GM19324 (cell line): ENCODE measurements at regions not wholly inside any gene's neighbourhood (a gene's known extent, or its start where the extent isn't known, plus 50 kb on each side); places are given as distances from the start of the nearest gene placed in this dataset.
"Not testable (repeated sequence)": the region's sequence is repeated elsewhere in the genome, so short reads cannot be mapped to it uniquely, and the experiment has no call there.

ENCODE experiments used
- ATAC-seq: cut with Tn5 transposase; IDR thresholded peaks from one replicate; pipeline ENCODE4 v1.9.1; 2021; ENCODE audit warnings: mild to moderate bottlenecking, moderate library complexity; ENCODE audit not compliant: unreplicated experiment, low FRiP score

GRCh38 chr5:166602271-166602670 is 1689.2 kb upstream of the WWC1 start:
- no peak for ATAC-seq

DNA sequence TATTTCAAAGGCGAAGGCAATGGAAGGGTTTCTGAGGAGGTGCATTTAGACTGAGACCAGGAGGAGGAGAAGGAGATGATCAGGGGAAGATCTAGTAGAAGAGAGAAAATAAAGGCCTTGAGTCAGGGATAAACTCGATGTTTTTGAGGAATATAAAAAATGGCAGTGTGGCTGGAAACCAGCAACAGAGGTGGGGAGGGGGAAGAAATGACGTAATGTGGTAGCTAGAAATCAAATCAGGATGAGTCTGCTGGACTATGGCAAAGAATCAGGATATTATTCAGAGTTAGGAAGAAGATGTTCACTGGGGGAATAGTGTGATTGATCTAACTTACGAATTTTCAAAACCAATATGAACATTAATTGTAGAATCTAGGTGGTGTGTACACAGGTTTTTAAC is 1673.9 kb upstream of the WWC1 start:
- ATAC-seq = no peak

DNA sequence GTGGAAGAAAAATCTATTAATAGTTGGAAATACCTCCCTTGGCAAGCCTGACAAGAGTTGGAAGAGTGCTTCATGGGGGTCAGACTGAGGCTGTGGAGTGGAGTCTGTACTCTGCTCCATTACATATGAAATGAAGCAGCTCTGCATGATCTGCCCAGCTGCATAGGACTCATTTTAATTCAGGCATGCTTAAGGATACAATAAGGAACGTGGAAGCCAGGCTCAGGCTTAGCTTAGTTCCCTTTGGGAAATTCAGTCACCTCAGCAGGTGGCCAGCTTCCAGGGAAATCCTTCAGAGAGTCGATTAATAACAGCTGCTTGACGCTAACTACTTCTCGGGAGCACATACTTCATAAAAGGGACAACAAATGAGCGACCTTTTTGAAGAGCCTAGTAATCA is 1672.9 kb upstream of the WWC1 start:
- no peak for ATAC-seq

DNA sequence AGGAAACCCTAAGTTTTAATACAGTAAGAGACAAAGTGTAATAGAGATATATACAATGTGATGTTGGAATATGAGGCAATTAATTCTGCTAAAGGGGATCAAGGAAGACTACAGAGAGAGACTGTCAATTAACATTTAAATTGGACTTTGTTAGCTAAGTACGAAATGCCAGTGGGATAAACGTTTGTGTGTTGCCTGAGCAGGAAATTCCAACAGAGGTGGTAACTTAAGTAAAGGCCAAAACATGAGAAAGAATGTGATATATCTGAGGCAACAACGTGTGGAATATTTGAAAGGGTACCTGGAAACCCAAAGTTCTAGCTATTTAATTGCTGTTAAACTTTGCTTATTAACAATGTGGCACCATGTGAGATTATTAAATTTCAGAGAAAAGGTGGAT is 1666.9 kb upstream of the WWC1 start:
- no peak for ATAC-seq

DNA sequence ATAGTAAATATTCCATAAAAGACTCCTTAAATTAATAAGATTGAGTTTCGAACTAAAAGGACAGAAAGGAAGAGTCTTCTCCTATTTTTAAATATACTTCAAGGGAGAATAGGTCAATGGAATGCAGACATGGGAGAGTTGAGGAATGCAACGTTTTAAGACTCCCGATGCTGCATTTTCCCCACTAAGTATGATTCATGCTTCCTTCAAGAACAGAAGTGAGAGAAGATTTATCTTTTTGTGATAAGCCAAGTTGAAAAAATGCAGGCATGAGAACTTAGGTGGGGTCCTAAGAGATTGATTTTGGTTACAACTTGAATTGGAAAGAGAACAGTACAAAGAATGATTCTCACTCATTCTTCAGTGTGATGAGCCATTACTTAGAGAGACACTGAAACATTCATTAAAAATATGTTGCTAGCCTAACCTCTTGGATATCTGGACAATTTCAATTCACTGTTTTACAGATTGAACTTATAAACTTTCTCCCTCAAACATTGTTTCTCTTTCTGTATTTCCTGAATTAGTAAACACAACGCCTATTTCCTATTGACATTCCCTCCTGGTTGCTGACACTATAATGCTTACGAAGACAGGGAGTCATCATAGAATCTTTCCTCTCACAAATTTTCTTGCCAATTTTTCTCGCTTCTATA is 1666.1 kb upstream of the WWC1 start:
- no peak for ATAC-seq

- no peak for ATAC-seq
These were observed 1654.2 kb upstream of the WWC1 start for GRCh38 chr5:166637295-166637694.

DNA sequence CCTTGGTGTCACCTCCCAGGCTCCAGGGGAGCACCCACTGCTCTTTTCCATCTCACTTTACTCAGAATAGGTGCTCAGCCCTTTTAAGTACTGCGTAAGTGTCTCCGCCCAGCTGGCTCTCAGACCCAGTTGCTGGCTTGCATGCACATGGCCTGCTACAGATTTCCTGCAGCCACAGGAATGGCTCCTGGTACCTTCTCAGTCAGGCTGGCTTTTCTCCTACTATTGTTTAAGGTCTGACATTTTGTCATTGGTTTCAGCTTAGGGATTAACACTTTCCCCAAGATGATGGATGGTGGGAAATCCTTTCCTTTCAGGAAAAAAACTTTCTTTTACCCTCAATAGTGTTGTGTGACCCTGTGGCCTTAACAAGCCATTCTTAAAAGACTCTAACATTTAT is 1652.3 kb upstream of the WWC1 start:
- no peak for ATAC-seq

DNA sequence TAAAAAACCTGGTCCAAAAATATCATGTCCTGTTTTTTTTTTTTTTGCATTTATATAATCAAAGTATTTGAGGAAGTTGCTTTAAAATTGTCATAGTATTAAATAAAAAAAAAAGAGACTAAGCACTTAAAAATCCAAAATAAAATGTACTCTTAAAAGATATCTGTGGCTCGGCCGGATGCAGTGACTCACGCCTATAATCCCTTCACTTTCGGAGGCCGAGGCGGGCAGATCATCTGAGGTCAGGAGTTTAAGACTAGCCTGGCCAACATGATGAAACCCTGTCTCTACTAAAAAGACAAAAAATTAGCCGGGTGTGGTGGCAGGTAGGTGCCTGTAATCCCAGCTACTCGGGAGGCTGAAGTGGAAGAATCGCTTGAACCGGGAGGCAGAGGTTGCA is 1651.3 kb upstream of the WWC1 start:
- not testable (repeated sequence) for ATAC-seq

- no peak for ATAC-seq
These were observed 1642.7 kb upstream of the WWC1 start for GRCh38 chr5:166648736-166649135.

DNA sequence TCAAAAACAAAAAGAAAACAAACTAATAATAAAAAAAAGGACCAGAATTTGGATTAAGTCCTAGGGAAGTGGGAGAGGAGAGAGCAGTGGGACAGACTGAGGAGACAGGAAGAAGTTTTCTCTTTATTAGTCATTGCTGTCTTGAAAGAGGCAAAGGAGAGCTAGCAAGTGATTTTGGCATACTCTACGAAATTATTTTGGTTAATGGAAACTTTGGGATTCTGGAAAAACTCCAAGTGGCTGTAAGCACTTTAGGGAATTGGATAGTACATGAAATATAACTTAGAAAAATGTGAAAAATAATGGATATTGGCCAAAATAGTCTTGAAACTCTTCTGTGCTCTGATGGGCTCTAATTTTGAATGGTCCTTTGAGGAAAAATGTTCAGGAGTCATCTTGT is 1641.8 kb upstream of the WWC1 start:
- ATAC-seq = no peak

DNA sequence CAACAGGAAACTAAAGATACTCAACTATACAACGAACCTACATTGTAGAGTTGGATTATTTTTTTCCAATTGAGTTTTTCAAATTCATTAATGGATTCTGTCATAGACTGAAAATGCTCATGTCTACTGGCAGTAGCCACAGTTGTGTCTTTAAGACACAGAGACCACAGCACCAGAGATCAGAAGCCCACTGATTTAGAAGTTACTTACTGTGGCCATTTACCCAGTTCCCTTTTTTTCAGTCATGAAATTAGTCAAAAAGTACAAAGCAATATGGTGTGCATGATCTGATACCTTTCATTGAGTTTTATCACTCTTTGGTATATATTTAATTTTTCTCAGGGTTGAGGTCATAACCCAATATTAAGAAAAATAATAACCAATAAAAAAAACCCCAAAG is 1640.2 kb upstream of the WWC1 start:
- no peak for ATAC-seq

DNA sequence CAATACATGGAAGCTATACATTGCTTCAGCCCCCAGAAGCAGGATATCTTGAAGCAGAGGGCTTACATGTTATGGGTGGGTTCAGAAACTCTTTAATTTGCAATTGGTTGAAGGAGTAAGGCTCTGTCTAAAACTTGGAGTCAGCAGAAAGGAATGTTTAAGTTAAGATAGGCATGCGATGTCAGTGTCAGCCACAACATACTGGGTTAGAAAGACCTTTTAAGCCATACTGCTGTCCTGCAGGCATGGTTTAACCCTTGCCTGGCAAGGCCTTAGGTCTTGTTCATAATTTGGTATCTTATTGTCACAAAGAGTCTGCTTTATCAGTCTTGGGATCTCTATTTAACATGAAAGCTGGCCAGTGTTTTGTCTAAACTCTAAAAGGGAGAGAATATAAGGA is 1619.6 kb upstream of the WWC1 start:
- no peak for ATAC-seq

DNA sequence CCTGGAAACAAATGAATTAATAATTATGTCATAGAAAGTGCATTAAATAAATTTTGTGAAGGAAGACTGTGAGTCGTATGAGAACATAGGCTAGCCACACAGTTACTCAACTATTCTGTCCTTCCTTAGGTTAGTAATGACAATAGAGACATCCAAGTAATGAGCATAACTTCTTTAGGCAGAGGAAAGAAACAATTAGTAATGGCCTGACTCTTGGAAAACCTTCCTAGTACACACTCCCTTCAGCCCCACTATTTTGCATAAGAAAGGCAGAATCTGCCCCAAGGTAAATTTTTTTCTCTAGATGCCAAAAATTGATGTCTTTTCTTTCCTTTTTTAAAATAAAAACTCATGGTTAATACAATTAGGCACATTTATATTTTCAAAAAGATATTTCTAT is 1619.0 kb upstream of the WWC1 start:
- ATAC-seq = no peak

DNA sequence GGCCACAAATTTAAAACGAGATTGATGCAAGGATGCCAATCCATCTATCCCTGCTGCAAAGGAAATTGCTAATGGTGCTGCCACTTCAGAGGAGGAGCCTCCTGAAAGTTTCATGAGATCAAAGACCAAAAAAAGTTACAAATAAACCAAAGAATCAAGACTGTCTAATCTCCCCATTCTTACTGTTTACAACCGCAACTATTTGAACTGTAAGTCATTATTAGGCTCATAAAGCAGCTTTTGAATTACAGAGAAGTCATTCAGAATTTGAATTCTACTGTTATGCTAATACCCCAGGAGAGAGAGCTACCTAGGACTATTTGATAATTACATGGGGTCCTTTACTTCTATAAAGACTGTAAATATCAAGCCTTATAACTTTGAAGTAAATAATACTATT is 1613.6 kb upstream of the WWC1 start:
- ATAC-seq = no peak

DNA sequence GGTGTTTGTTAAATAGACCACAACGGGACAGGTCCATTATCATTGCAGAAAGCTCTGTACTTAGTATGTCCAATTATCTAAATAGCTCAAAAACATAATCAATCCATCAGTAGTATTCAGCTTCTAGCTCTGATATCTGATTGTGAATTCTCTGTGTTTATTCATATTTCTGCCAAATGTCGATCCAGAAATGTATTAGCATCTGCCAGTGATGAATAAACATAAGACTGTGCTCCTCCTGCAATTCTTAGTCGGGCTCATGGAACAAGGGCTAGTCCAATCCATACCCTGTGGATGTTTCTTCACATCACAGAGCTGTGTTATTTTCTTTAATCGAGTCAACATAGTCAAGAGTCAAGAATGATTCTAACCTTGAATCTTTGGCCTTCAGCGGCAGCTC is 1612.1 kb upstream of the WWC1 start:
- ATAC-seq = no peak

DNA sequence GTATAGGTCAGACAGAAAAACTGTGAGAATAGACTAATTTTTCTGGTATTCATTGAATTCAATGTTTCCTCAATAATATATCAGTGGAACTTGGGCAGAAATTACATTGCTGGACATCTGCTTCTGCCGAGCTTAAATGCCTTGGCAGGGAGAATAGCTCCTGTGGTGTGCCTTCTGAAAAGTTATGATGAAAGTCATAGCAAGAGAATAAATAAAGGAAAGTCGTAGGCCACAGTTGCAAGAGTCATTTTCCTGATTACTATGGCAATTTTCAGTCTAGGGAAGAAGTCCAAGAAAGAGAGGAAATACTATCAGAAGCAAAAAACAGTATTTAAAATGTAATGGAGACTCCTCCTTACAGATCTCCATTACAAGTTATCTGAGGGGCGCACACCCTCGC is 1596.1 kb upstream of the WWC1 start:
- ATAC-seq = no peak

- no peak for ATAC-seq
These were observed 1583.2 kb upstream of the WWC1 start for GRCh38 chr5:166708291-166708690.

- no peak for ATAC-seq
These were observed 1581.8 kb upstream of the WWC1 start for GRCh38 chr5:166709691-166710090.

DNA sequence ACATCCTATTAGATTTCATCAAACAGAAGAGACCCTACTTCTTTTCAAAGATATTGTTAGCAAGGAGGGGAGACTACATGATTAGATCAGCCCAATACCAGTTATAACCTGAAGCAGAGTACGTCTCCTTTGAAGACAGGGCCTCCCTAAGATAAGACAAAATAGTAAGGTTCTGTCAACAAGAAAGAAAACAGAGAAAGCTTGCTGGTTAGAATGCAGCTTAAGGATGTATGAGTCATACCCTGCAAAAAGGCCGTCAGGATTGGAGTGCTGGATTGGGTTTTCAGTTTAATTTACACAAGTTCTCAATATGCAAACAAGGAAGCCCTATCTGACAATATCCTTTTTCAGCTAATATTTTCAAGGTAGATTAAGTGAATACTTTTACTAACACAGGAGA is 1581.2 kb upstream of the WWC1 start:
- ATAC-seq = no peak

DNA sequence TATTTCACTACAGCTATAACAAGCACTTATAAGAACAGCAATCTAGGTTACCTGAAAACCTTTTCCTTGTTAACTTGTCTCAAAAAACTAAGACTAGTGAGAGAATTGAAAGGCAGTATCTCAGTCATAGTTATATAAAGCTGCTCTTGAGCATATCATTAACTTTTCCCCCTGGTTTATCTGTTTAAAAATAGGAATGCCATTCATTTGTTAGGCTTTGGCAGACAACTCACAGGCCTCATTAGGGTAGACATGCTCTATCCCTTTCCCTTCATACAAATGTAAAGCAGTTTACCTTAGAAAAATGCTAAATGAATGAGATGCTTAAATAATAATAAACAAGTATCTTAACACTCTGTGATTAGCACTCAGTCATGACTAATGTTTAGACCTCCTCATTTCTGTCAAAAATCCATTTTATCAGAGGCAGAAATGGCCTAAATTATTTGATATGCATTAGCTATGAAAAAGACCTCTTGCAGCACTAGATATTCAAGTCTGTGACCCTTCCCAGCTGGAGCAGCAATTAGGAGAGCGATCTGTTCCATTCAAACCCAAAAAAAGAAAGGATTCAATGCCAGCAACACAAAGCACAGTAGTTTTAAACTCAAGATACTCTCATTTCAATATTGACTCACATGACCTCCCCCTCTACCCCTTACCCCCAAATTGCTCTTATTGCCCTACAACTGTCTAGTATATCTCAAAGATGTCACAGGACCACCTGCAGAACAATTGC is 1578.8 kb upstream of the WWC1 start:
- no peak for ATAC-seq

DNA sequence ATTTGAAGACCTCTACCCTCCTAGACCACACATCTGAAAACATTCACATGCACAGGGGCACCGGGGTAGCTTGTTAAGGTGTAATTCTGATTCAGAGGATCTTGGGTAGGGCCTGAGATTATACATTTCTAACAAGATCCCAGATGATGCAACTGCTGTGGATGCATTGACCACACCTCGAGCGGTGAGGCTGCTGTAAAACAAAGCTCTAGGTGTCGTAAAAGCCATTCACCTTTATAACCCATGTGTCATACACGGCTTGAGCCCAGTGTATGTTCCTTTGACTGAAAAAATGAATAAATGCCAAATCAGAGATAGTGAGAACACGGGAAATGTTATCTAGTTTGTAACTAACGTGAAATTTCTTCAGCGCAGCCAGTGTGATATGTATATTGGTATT is 1578.2 kb upstream of the WWC1 start:
- no peak for ATAC-seq

DNA sequence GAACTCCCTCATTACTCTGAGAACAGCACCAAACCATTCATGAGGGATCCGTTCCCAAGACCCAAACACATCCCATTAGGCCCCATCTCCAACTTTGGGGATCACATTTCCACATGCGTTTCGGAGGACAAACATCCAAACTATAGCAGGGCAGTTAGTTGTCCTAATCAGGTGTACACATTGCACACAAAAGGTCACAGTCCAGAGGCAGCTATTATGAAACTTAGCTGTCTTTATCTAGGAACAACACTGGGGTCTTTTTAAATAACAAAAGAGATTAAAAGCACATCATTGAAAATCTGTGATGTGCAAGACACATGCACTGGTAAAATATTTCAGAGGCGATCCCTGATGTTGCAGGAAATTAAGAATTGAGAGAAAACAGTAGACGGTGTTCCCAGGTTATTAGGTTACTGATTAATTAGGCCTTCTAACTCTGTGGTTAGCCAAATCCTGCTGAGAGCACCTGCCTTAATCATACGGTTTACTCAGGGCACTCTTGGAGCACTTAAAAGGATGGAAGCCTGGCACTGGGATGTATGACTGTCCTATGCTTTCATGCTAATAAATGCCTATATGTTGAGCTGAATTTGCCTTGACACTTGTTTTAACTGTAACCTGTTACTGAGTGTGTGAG is 1574.5 kb upstream of the WWC1 start:
- no peak for ATAC-seq
